ENCODE measurements at regions not wholly inside any gene's neighbourhood (a gene's known extent, or its start where the extent isn't known, plus 50 kb on each side); places are given as distances from the start of the nearest gene placed in this dataset.

GRCh38 chr12:91565846-91566245 lies 383.2 kb upstream of the DCN start:
- no peak for DNase-seq

GRCh38 chr12:91565246-91565645 lies 382.6 kb upstream of the DCN start:
- no peak for DNase-seq

GRCh38 chr12:91563011-91563765 lies 380.6 kb upstream of the DCN start:
- DNase-seq = no peak

GRCh38 chr12:91562476-91562875 lies 379.9 kb upstream of the DCN start:
- DNase-seq = no peak

GRCh38 chr12:91561958-91562325 lies 379.3 kb upstream of the DCN start:
- DNase-seq = no peak

- DNase-seq = no peak
Observed at GRCh38 chr12:91561301-91561957, 378.8 kb upstream of the DCN start.

GRCh38 chr12:91556909-91557308 lies 374.3 kb upstream of the DCN start:
- DNase-seq = no peak

GRCh38 chr12:91555436-91556415 lies 373.1 kb upstream of the DCN start:
- no peak for DNase-seq

GRCh38 chr12:91551927-91552326 lies 369.3 kb upstream of the DCN start:
- no peak for DNase-seq

- no peak for DNase-seq
Observed at GRCh38 chr12:91551242-91551641, 368.6 kb upstream of the DCN start.

GRCh38 chr12:91542666-91543065 lies 360.0 kb upstream of the DCN start:
- DNase-seq = no peak

GRCh38 chr12:91542067-91542466 lies 359.4 kb upstream of the DCN start:
- DNase-seq = no peak

- DNase-seq = no peak
Observed at GRCh38 chr12:91538418-91538817, 355.8 kb upstream of the DCN start.

GRCh38 chr12:91533366-91533765 lies 350.7 kb upstream of the DCN start:
- no peak for DNase-seq

- no peak for DNase-seq
Observed at GRCh38 chr12:91529829-91530228, 347.2 kb upstream of the DCN start.

- no peak for DNase-seq
Observed at GRCh38 chr12:91523831-91524230, 341.2 kb upstream of the DCN start.

GRCh38 chr12:91516695-91517047 lies 334.1 kb upstream of the DCN start:
- DNase-seq = no peak

GRCh38 chr12:91515944-91516694 lies 333.5 kb upstream of the DCN start:
- no peak for DNase-seq

GRCh38 chr12:91513313-91513712 lies 330.7 kb upstream of the DCN start:
- DNase-seq = no peak

GRCh38 chr12:91511795-91512420 lies 329.3 kb upstream of the DCN start:
- DNase-seq = no peak

GRCh38 chr12:91507754-91508153 lies 325.1 kb upstream of the DCN start:
- no peak for DNase-seq

- peak; percentile 19 for DNase-seq
Observed at GRCh38 chr12:91506452-91506851, 323.8 kb upstream of the DCN start.

All from NCI-H1092 treated with DMSO at 0.1 percent for 48 hours (cell line).